HG02852 (cell line): ENCODE measurements at regions not wholly inside any gene's neighbourhood (a gene's known extent, or its start where the extent isn't known, plus 50 kb on each side); places are given as distances from the start of the nearest gene placed in this dataset.

Experiments
- ATAC-seq: cut with Tn5 transposase; IDR thresholded peaks from one replicate; pipeline ENCODE4 v1.9.1; 2021; ENCODE audit warnings: mild to moderate bottlenecking, moderate library complexity; ENCODE audit not compliant: unreplicated experiment

GRCh38 chr4:171759274-171759673, 53.9 kb upstream of the GALNTL6 start:
- ATAC-seq: no peak

GRCh38 chr4:171751538-171751937, 61.7 kb upstream of the GALNTL6 start:
- ATAC-seq: no peak

- no peak for ATAC-seq
Measured at GRCh38 chr4:171746418-171746817, 66.8 kb upstream of the GALNTL6 start.

GRCh38 chr4:171742436-171742835, 70.8 kb upstream of the GALNTL6 start:
- no peak for ATAC-seq

- ATAC-seq: no peak
Measured at GRCh38 chr4:171727185-171727584, 86.0 kb upstream of the GALNTL6 start.

- no peak for ATAC-seq
Measured at GRCh38 chr4:171721937-171722336, 91.3 kb upstream of the GALNTL6 start.

- ATAC-seq: no peak
Measured at GRCh38 chr4:171719691-171720090, 93.5 kb upstream of the GALNTL6 start.

GRCh38 chr4:171718665-171719064, 94.5 kb upstream of the GALNTL6 start:
- no peak for ATAC-seq

GRCh38 chr4:171718069-171718468, 95.1 kb upstream of the GALNTL6 start:
- ATAC-seq: no peak

GRCh38 chr4:171717231-171717741, 95.9 kb upstream of the GALNTL6 start:
- ATAC-seq: no peak

GRCh38 chr4:171715973-171716372, 97.2 kb upstream of the GALNTL6 start:
- ATAC-seq: no peak

GRCh38 chr4:171714791-171715454, 98.3 kb upstream of the GALNTL6 start:
- ATAC-seq: no peak

- no peak for ATAC-seq
Measured at GRCh38 chr4:171710743-171711142, 102.5 kb upstream of the GALNTL6 start.

GRCh38 chr4:171676555-171677215, 136.5 kb upstream of the GALNTL6 start:
- ATAC-seq: peak; percentile 99

GRCh38 chr4:171674781-171675180, 138.4 kb upstream of the GALNTL6 start:
- no peak for ATAC-seq

GRCh38 chr4:171668403-171668802, 144.8 kb upstream of the GALNTL6 start:
- ATAC-seq: no peak

GRCh38 chr4:171667906-171668305, 145.3 kb upstream of the GALNTL6 start:
- ATAC-seq: no peak

- no peak for ATAC-seq
Measured at GRCh38 chr4:171651071-171651470, 162.1 kb upstream of the GALNTL6 start.

- ATAC-seq: peak; percentile 74
Measured at GRCh38 chr4:171650543-171650942, 162.7 kb upstream of the GALNTL6 start.

- ATAC-seq: no peak
Measured at GRCh38 chr4:171648926-171649325, 164.3 kb upstream of the GALNTL6 start.

- no peak for ATAC-seq
Measured at GRCh38 chr4:171646984-171647383, 166.2 kb upstream of the GALNTL6 start.

GRCh38 chr4:171644430-171645057, 168.7 kb upstream of the GALNTL6 start:
- peak; percentile 71 for ATAC-seq
